WTC11 (cell line): ENCODE measurements at regions not wholly inside any gene's neighbourhood (a gene's known extent, or its start where the extent isn't known, plus 50 kb on each side); places are given as distances from the start of the nearest gene placed in this dataset.

ENCODE experiments used
- E2F1 ChIP-seq: sonication (generic); formaldehyde crosslinking; IDR thresholded peaks from 2 replicates; pipeline ENCODE4 v1.8.0; 2022; ENCODE audit warnings: mild to moderate bottlenecking, missing genetic modification reagents
- RELA ChIP-seq: sonication (generic); formaldehyde crosslinking; IDR thresholded peaks from 2 replicates; pipeline ENCODE4 v1.8.1; 2022; ENCODE audit warnings: missing genetic modification reagents, mild to moderate bottlenecking, borderline replicate concordance
- TF ChIP-seq, protein P1 (sequence below): fragments of 200-600 bp; IDR thresholded peaks from 2 replicates; pipeline ENCODE4 v1.8.0; 2022; ENCODE audit warnings: antibody characterized with exemption
- TF ChIP-seq, protein P2 (sequence below): sonication (generic); formaldehyde crosslinking; conservative IDR thresholded peaks from 2 replicates; pipeline ENCODE4 v1.8.1; 2022; ENCODE audit warnings: mild to moderate bottlenecking, missing genetic modification reagents

- TF ChIP-seq, protein P1, sequence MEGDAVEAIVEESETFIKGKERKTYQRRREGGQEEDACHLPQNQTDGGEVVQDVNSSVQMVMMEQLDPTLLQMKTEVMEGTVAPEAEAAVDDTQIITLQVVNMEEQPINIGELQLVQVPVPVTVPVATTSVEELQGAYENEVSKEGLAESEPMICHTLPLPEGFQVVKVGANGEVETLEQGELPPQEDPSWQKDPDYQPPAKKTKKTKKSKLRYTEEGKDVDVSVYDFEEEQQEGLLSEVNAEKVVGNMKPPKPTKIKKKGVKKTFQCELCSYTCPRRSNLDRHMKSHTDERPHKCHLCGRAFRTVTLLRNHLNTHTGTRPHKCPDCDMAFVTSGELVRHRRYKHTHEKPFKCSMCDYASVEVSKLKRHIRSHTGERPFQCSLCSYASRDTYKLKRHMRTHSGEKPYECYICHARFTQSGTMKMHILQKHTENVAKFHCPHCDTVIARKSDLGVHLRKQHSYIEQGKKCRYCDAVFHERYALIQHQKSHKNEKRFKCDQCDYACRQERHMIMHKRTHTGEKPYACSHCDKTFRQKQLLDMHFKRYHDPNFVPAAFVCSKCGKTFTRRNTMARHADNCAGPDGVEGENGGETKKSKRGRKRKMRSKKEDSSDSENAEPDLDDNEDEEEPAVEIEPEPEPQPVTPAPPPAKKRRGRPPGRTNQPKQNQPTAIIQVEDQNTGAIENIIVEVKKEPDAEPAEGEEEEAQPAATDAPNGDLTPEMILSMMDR: no peak
- TF ChIP-seq, protein P2, sequence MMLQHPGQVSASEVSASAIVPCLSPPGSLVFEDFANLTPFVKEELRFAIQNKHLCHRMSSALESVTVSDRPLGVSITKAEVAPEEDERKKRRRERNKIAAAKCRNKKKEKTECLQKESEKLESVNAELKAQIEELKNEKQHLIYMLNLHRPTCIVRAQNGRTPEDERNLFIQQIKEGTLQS (CRISPR knock-in tag): no peak
- no peak for TF ChIP-seq RELA (CRISPR knock-in tag)
- TF ChIP-seq E2F1: no peak
These were observed 81.7 kb upstream of the ARHGAP24 start for GRCh38 chr4:85393201-85393600.
